Epithelial cell of proximal tubule (primary cell): ENCODE measurements at regions not wholly inside any gene's neighbourhood (a gene's known extent, or its start where the extent isn't known, plus 50 kb on each side); places are given as distances from the start of the nearest gene placed in this dataset.

Source experiments
- DNase-seq: peaks from one replicate; pipeline ENCODE4 v3.0.0-alpha.2; 2011; ENCODE audit warnings: low read depth
- H3K4me3 ChIP-seq: 2 replicates; pipeline ENCODE4 v1.5.1; 2011; ENCODE audit warnings: low read depth, mild to moderate bottlenecking, low read length
- CTCF ChIP-seq: conservative IDR thresholded peaks from 2 replicates; pipeline ENCODE4 v1.5.1; 2012; ENCODE audit warnings: low read depth, mild to moderate bottlenecking, low read length

- no peak for TF ChIP-seq CTCF
- no peak overlapping the region for H3K4me3 ChIP-seq
- no peak for DNase-seq
These were observed 593.7 kb downstream of the KCNJ2 start for GRCh38 chr17:70763018-70763417.

DNA sequence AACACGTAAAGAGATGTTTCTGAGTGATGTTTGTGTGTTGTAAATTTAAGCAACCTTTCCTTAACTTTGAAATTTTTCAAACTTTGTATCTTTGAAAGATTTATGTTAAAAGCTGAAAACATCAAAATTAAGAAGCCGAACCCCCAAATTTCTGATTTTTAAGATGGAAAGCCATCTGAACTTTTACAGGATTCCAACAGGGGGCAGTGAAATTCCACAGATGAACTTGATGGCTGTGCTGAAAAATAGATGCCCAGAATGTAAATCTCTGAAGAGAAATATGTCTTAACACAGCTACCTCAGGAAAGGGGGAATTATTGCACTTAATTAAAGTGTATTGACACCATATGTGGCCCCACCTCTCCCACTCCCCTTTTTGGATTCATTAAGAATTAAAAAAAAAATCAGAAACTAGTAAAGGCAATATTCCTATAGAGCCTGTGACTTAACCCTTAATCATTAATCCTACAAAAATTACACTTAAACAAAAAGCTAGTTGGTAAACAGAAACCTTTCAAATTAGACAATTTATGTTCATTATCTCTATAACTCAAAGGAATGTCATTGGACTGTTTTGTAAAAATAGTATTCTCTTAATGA is 597.9 kb downstream of the KCNJ2 start:
- DNase-seq, result no peak
- TF ChIP-seq CTCF, result peak; percentile 88
- H3K4me3 ChIP-seq, result no peak overlapping the region

GRCh38 chr17:70769956-70770355 is 600.6 kb downstream of the KCNJ2 start:
- DNase-seq, result no peak
- H3K4me3 ChIP-seq, result no peak overlapping the region
- no peak for TF ChIP-seq CTCF

GRCh38 chr17:70771804-70772386 is 602.6 kb downstream of the KCNJ2 start:
- H3K4me3 ChIP-seq, result no peak overlapping the region
- no peak for TF ChIP-seq CTCF
- DNase-seq, result no peak

- peak; percentile 61 for DNase-seq
- H3K4me3 ChIP-seq, result no peak overlapping the region
- no peak for TF ChIP-seq CTCF
These were observed 603.4 kb downstream of the KCNJ2 start for GRCh38 chr17:70772761-70773160.

GRCh38 chr17:70773258-70773657 is 603.9 kb downstream of the KCNJ2 start:
- TF ChIP-seq CTCF, result no peak
- no peak overlapping the region for H3K4me3 ChIP-seq
- DNase-seq, result no peak
